ENCODE measurements at regions not wholly inside any gene's neighbourhood (a gene's known extent, or its start where the extent isn't known, plus 50 kb on each side); places are given as distances from the start of the nearest gene placed in this dataset.

GRCh38 chr20:48002517-48002970 is 217.3 kb upstream of the SULF2 start (continued):
- TF ChIP-seq IRF4 (IDR thresholded peaks at IDR 0.05; ENCODE audit: low read depth, low read length) (peak; percentile 99), TCF12 (IDR thresholded peaks at IDR 0.05; ENCODE audit: low read depth, low read length) (peak; percentile 51), NKRF (conservative IDR thresholded peaks at IDR 0.05) (no peak), NBN (IDR thresholded peaks at IDR 0.05) (peak; percentile 75), RAD51 (IDR thresholded peaks at IDR 0.05) (no peak), CBX5 (IDR thresholded peaks at IDR 0.05; ENCODE audit: low read depth) (peak; percentile 78), RELA (IDR thresholded peaks at IDR 0.05; ENCODE audit: borderline replicate concordance, partially characterized antibody) (no peak), ZNF687 (IDR thresholded peaks at IDR 0.05) (no peak), ZBTB33 (IDR thresholded peaks at IDR 0.05) (0 out of 2 replicates have a peak, but pooled peaks have one; percentile 43), SRF (IDR thresholded peaks at IDR 0.05; ENCODE audit: low read depth in 2 of 2, low read length in 2 of 2) (peak; percentile 63 to 97), SUZ12 (IDR thresholded peaks at IDR 0.05; ENCODE audit: unreplicated experiment) (no peak), E4F1 (IDR thresholded peaks at IDR 0.05; ENCODE audit: borderline replicate concordance, partially characterized antibody) (no peak), BMI1 (IDR thresholded peaks at IDR 0.05; ENCODE audit: borderline replicate concordance) (no peak), RB1 (IDR thresholded peaks at IDR 0.05; ENCODE audit: borderline replicate concordance) (no peak), SUPT20H (IDR thresholded peaks at IDR 0.05; ENCODE audit: borderline replicate concordance, control insufficient read depth, low read depth, low read length) (no peak), PAX5 (IDR thresholded peaks at IDR 0.05; ENCODE audit: borderline replicate concordance, low read depth, low read length) (peak; percentile 82; the same call in 1 of the 2 replicates), MTA2 (IDR thresholded peaks at IDR 0.05; ENCODE audit: low read depth) (peak; percentile 75), PML (IDR thresholded peaks at IDR 0.05; ENCODE audit: low read length) (peak; percentile 88), TBL1XR1 (IDR thresholded peaks at IDR 0.05; ENCODE audit: low read depth, low read length) (peak; percentile 57; the same call in 1 of the 2 replicates), POLR2AphosphoS2 (IDR thresholded peaks at IDR 0.05; ENCODE audit: low read depth, low read length) (no peak), FOXM1 (IDR thresholded peaks at IDR 0.05; ENCODE audit: low read depth, low read length) (peak; percentile 97)
